ENCODE measurements at regions not wholly inside any gene's neighbourhood (a gene's known extent, or its start where the extent isn't known, plus 50 kb on each side); places are given as distances from the start of the nearest gene placed in this dataset.

DNA sequence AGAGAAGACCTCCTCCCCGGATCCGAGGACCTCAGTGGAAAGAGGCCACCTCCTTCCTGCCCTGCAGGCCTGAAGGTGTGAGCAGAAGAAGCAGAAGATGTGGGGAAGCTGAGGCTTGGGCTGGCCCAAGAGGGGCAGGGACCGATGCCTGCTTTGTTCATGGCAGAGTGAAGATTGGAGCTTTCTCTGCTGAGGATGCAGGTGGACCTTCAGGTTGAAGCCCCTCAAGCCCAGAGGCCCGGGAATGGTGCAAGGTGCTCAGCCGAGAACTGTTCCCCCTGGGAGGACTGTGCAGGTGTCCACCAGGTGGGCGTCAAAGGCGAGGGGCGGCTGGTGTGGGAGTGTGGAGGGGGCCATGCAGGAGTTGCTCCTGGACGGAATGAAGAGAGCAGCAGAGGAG, 277.9 kb upstream of the IRX2 start:
- Histone ChIP-seq H3K27me3 (no peaks in the 10 kb centered on the region), H3K4me3 (no peak overlapping the region), H3K9me3 (no peaks in the 10 kb centered on the region), H3K4me1 (no peaks in the 10 kb centered on the region), H3K36me3 (no peaks in the 10 kb centered on the region), H3K27ac (no peak overlapping the region)
- intact Hi-C loops (cut with DNase I) = no loop called here
- WGBS, 2 donors = 93 to 94% methylated on average over 9 of the region's 9 CpGs
- TF ChIP-seq POLR2A (IDR thresholded peaks at IDR 0.05) (no peak), EP300 (IDR thresholded peaks at IDR 0.05) (no peak), POLR2AphosphoS5 (IDR thresholded peaks at IDR 0.05) (no peak)
- TF ChIP-seq, protein P1, sequence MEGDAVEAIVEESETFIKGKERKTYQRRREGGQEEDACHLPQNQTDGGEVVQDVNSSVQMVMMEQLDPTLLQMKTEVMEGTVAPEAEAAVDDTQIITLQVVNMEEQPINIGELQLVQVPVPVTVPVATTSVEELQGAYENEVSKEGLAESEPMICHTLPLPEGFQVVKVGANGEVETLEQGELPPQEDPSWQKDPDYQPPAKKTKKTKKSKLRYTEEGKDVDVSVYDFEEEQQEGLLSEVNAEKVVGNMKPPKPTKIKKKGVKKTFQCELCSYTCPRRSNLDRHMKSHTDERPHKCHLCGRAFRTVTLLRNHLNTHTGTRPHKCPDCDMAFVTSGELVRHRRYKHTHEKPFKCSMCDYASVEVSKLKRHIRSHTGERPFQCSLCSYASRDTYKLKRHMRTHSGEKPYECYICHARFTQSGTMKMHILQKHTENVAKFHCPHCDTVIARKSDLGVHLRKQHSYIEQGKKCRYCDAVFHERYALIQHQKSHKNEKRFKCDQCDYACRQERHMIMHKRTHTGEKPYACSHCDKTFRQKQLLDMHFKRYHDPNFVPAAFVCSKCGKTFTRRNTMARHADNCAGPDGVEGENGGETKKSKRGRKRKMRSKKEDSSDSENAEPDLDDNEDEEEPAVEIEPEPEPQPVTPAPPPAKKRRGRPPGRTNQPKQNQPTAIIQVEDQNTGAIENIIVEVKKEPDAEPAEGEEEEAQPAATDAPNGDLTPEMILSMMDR (IDR thresholded peaks at IDR 0.05) = no peak
- DNase-seq = no peak

DNA sequence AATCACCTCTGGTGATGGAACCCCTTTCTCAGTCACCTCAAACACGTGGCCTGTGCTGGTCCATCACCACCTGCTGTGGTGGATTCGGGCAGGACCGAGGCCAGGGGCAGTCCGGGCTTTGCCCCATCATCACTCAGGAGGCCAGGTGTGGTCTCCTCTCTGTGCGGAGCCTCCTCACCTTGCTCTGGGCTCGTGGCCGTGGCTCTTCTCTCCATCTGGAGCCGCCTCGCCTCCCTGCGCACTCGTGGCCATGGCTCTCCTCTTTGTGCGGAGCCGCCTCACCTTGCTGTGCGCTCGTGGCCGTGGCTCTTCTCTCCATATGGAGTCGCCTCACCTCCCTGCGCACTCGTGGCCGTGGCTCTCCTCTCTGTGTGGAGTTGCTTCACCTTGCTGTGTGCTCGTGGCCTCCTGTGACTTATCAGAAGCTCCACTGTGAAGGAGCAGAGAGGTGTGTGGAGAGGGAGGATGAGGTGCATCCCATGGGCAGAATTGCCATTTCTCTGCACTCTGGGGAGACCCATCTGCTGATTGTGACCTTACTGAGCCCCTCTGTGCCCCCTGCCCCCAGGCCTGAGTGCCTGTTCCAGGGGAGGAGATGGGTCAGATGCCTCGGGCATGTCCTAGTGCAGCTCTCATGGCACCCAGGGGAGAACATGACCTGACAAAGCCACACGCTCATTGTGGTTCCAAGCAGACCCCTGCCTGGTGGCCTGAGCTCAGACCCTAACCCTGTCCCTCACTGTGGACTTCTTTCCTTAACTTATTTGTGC, 276.6 kb upstream of the IRX2 start:
- Histone ChIP-seq H3K9me3 (no peaks in the 10 kb centered on the region), H3K27ac (no peak overlapping the region), H3K36me3 (no peaks in the 10 kb centered on the region), H3K27me3 (no peaks in the 10 kb centered on the region), H3K4me1 (no peaks in the 10 kb centered on the region), H3K4me3 (no peak overlapping the region)
- DNase-seq = no peak
- intact Hi-C loops (cut with DNase I) = no loop called here
- 80 to 84% methylated on average over 23 of the region's 23 CpGs for WGBS, 2 donors
- TF ChIP-seq POLR2A (IDR thresholded peaks at IDR 0.05) = no peak
- TF ChIP-seq EP300 (IDR thresholded peaks at IDR 0.05) = no peak
- TF ChIP-seq POLR2AphosphoS5 (IDR thresholded peaks at IDR 0.05) = no peak
- TF ChIP-seq, protein P1 (IDR thresholded peaks at IDR 0.05) = no peak

DNA sequence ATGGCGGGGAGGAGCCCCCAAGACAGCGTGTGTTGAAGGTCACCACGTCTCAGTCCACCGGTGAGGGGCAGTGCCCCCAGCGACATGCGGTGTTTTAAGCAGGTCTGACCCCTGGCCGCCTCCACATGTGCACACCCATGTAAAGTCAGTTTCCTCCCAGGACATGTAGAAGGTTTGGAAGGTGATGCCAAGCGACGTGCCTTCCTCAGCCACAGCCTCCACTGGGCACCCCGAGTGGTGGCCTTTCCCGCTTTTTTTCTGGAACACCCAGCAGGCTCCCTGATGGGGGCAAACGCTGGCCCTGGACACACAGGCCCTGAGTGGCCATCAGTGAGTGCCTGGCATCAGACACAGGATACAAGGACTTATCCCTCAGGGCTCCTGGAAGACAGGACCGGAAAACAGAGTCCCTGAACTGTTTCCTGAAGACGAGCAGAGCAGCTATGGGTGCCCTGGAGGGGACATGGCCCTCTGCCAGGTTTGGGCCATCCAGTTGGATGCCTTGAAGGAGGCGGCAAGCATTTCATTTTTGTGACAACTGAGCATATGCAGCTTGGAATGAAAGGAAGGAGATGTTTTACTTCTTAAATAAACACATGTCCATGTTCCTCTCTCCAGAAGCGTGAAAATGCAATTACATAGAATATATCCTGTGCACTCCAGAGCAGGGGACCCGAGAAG, 275.8 kb upstream of the IRX2 start:
- no peak overlapping the region for H3K27ac ChIP-seq
- no peaks in the 10 kb centered on the region for H3K36me3 ChIP-seq
- TF ChIP-seq EP300 (IDR thresholded peaks at IDR 0.05) (no peak), POLR2A (IDR thresholded peaks at IDR 0.05) (no peak), POLR2AphosphoS5 (IDR thresholded peaks at IDR 0.05) (no peak)
- TF ChIP-seq, protein P1 (IDR thresholded peaks at IDR 0.05) = no peak
- no peaks in the 10 kb centered on the region for H3K27me3 ChIP-seq
- intact Hi-C loops (cut with DNase I) = no loop called here
- H3K9me3 ChIP-seq = no peaks in the 10 kb centered on the region
- 82 to 86% methylated on average over 17 of the region's 17 CpGs for WGBS, 2 donors
- H3K4me1 ChIP-seq = no peaks in the 10 kb centered on the region
- H3K4me3 ChIP-seq = no peak overlapping the region
- no peak for DNase-seq

DNA sequence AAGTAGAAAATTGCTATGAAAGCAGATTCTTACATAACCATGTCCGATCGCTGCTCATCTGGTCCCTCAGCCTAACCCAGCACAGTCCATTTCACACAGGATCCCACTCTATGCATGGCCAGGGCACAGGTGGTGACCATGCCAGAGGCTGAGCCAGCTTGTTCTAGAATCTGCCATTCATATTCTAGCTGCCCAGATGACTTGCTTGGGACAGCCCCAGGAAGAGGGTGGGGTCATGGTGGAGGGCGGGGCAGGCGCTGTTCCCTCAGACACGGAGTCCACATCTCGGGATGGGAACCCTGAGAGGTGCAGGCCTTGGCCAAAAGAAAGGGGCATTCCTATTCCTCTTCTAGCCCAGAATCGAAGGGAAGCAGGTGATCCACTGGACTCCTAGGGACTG, 275.2 kb upstream of the IRX2 start:
- H3K4me1 ChIP-seq = no peaks in the 10 kb centered on the region
- H3K9me3 ChIP-seq = no peaks in the 10 kb centered on the region
- no peaks in the 10 kb centered on the region for H3K36me3 ChIP-seq
- no peak for DNase-seq
- intact Hi-C loops (cut with DNase I) = no loop called here
- TF ChIP-seq POLR2AphosphoS5 (IDR thresholded peaks at IDR 0.05) = no peak
- TF ChIP-seq, protein P1 (IDR thresholded peaks at IDR 0.05) = no peak
- TF ChIP-seq EP300 (IDR thresholded peaks at IDR 0.05) = no peak
- TF ChIP-seq POLR2A (IDR thresholded peaks at IDR 0.05) = no peak
- H3K27ac ChIP-seq = no peak overlapping the region
- no peaks in the 10 kb centered on the region for H3K27me3 ChIP-seq
- no peak overlapping the region for H3K4me3 ChIP-seq
- 86 to 87% methylated on average over 7 of the region's 7 CpGs for WGBS, 2 donors

Data from sigmoid colon (tissue), 6 donors.